ENCODE measurements at regions not wholly inside any gene's neighbourhood (a gene's known extent, or its start where the extent isn't known, plus 50 kb on each side); places are given as distances from the start of the nearest gene placed in this dataset.
"Not testable (repeated sequence)": the region's sequence is repeated elsewhere in the genome, so short reads cannot be mapped to it uniquely, and the experiment has no call there.

DNA sequence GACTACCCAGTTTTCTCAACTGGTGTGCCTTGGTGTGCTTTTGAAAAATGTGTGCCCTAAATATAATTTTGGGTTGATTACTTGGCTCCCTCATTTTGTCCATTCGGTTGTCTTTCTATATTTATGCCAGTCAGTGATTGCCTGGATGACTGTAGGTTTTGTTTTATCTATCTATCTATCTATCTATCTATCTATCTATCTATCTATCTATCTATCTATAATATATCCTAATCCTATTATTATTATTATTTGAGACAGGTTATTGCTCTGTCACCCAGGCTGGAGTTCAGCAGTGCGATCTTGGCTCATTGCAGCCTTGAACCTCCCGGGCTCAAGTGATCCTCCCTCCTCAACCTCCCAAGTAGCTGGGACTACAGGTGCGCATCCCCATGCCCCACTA lies 111.4 kb upstream of the GRK3 start:
- H3K9me3 ChIP-seq (ENCODE audit: low read length): no peaks in the 10 kb centered on the region
- no peaks in the 10 kb centered on the region for H3K9me2 ChIP-seq (replicated peaks; ENCODE audit: low read length)
- H3K4me1 ChIP-seq (ENCODE audit: insufficient read depth, low read length): peaks cover 5% of the 10 kb centered on the region; the same call in 1 of the 2 replicates
- H4K20me1 ChIP-seq (ENCODE audit: low read length): peaks cover 17% of the 10 kb centered on the region; the same call in 1 of the 2 replicates
- DNase-seq: no peak
- peaks cover 5% of the 10 kb centered on the region for H3K36me3 ChIP-seq (ENCODE audit: low read depth, low read length)
- H3K27ac ChIP-seq (ENCODE audit: low read length): no peak overlapping the region
- TF ChIP-seq EZH2 (IDR thresholded peaks at IDR 0.05; ENCODE audit: low read length, unreplicated experiment): no peak
- no peak for TF ChIP-seq CTCF (conservative IDR thresholded peaks at IDR 0.05; ENCODE audit: low read depth, low read length)
- no peak for TF ChIP-seq EZH2phosphoT487 (IDR thresholded peaks at IDR 0.05; ENCODE audit: borderline replicate concordance, low read length)
- peaks cover 71% of the 10 kb centered on the region for H3K79me2 ChIP-seq (ENCODE audit: low read length)
- H3F3A ChIP-seq (ENCODE audit: low read length, unreplicated experiment): no peaks in the 10 kb centered on the region
- H2AFZ ChIP-seq (ENCODE audit: low read length): no peak overlapping the region
- no peak overlapping the region for H3K4me3 ChIP-seq (ENCODE audit: low read length)
- no peak for ATAC-seq
- no peak overlapping the region for H3K9ac ChIP-seq (ENCODE audit: low read length)
- no peaks in the 10 kb centered on the region for H3K27me3 ChIP-seq (ENCODE audit: low read length)
- no TSS peak for BruUV-seq (replicated peaks)
- ChIA-PET POLR2A (ENCODE audit: unreplicated experiment) (no interaction called here), CTCF (no interaction called here)
- no peak overlapping the region for H3K4me2 ChIP-seq (ENCODE audit: low read length)
- intact Hi-C loops (cut with micrococcal nuclease): no loop called here

DNA sequence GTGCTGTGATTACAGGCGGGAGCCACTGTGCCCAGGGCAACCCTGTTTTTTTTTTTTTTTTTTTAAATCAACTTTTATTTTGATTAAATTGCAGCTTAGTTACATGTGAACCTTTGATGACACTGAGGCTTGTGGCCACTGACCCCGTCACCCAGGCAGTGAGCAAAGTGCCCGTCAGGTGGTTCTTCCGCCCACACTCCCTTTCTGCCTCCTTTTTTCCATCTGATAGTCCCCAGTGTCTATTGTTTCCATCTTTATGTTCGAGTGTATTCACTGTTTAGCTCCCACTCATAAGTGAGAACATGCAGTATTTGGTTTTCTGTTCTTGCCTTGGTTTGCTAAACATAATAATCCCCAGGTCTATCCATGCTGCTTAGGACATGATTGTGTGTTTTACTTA lies 110.9 kb upstream of the GRK3 start:
- Histone ChIP-seq H3K4me1 (ENCODE audit: insufficient read depth, low read length) (peaks cover 5% of the 10 kb centered on the region; the same call in 1 of the 2 replicates), H3K9me2 (replicated peaks; ENCODE audit: low read length) (no peaks in the 10 kb centered on the region), H3K4me3 (ENCODE audit: low read length) (no peak overlapping the region), H2AFZ (ENCODE audit: low read length) (no peak overlapping the region), H3K79me2 (ENCODE audit: low read length) (peaks cover 66% of the 10 kb centered on the region), H3K9me3 (ENCODE audit: low read length) (no peaks in the 10 kb centered on the region), H3K4me2 (ENCODE audit: low read length) (no peak overlapping the region), H3K27ac (ENCODE audit: low read length) (no peak overlapping the region), H3K36me3 (ENCODE audit: low read depth, low read length) (peaks cover 5% of the 10 kb centered on the region), H4K20me1 (ENCODE audit: low read length) (peaks cover 17% of the 10 kb centered on the region; the same call in 1 of the 2 replicates), H3K9ac (ENCODE audit: low read length) (no peak overlapping the region), H3K27me3 (ENCODE audit: low read length) (no peaks in the 10 kb centered on the region), H3F3A (ENCODE audit: low read length, unreplicated experiment) (no peaks in the 10 kb centered on the region)
- BruUV-seq (replicated peaks): no TSS peak
- DNase-seq (no peak), ATAC-seq (no peak)
- no peak for TF ChIP-seq CTCF (conservative IDR thresholded peaks at IDR 0.05; ENCODE audit: low read depth, low read length)
- TF ChIP-seq EZH2 (IDR thresholded peaks at IDR 0.05; ENCODE audit: low read length, unreplicated experiment): no peak
- no peak for TF ChIP-seq EZH2phosphoT487 (IDR thresholded peaks at IDR 0.05; ENCODE audit: borderline replicate concordance, low read length)
- POLR2A ChIA-PET (ENCODE audit: unreplicated experiment): no interaction called here
- intact Hi-C loops (cut with micrococcal nuclease): no loop called here
- CTCF ChIA-PET: no interaction called here

DNA sequence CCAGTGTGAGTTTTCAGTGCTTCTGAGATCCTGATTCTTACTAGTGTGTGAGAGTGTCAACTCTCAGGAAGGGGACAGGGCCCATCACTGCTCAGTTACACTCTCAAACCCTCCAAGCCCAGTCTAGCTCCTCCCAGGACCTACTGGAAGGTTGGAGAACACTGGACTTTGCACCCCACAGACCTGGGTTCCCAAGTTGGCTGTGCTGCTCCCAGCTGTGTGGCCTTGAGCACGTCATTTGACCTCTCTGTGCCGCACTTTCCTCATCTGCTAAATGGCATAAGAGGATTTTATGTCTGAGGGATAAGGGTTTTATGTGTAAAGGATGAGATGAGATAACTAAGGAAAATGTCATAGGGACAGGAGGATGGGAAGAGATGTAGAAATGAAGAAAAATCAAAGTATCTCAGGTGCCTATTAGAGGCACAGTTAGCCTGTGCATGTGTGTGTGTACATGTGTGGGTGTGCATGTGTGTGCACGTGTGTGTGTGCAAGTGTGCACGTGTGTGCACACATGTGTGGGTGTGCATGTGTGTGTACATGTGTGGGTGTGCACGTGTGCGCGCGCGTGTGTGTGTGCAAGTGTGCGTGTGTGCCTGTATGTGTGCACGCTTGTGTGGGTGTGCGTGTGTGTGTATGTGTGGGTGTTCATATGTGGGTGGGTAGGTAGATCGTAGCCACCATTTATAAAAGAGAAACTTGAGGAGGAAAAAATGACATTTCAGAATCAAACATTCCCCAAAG lies 108.0 kb upstream of the GRK3 start:
- H3F3A ChIP-seq (ENCODE audit: low read length, unreplicated experiment); DNase-seq; POLR2A ChIA-PET (ENCODE audit: unreplicated experiment); H3K9me3 ChIP-seq (ENCODE audit: low read length); H3K9me2 ChIP-seq (replicated peaks; ENCODE audit: low read length); H3K4me3 ChIP-seq (ENCODE audit: low read length); H4K20me1 ChIP-seq (ENCODE audit: low read length); ATAC-seq; H3K27ac ChIP-seq (ENCODE audit: low read length); H2AFZ ChIP-seq (ENCODE audit: low read length); H3K9ac ChIP-seq (ENCODE audit: low read length); H3K4me1 ChIP-seq (ENCODE audit: insufficient read depth, low read length); H3K27me3 ChIP-seq (ENCODE audit: low read length); H3K36me3 ChIP-seq (ENCODE audit: low read depth, low read length); H3K4me2 ChIP-seq (ENCODE audit: low read length); CTCF ChIA-PET; BruUV-seq (replicated peaks); intact Hi-C loops (cut with micrococcal nuclease): not testable (repeated sequence)
- H3K79me2 ChIP-seq (ENCODE audit: low read length): peaks cover 37% of the 10 kb centered on the region

GRCh38 chr22:25458631-25459030 lies 105.8 kb upstream of the GRK3 start:
- H3K4me2 ChIP-seq (ENCODE audit: low read length); CTCF ChIA-PET; H3K27ac ChIP-seq (ENCODE audit: low read length); H3K4me1 ChIP-seq (ENCODE audit: insufficient read depth, low read length); H3K9me3 ChIP-seq (ENCODE audit: low read length); ATAC-seq; H4K20me1 ChIP-seq (ENCODE audit: low read length); BruUV-seq (replicated peaks); H3K9me2 ChIP-seq (replicated peaks; ENCODE audit: low read length); H3F3A ChIP-seq (ENCODE audit: low read length, unreplicated experiment); POLR2A ChIA-PET (ENCODE audit: unreplicated experiment); H2AFZ ChIP-seq (ENCODE audit: low read length); H3K27me3 ChIP-seq (ENCODE audit: low read length); H3K9ac ChIP-seq (ENCODE audit: low read length); intact Hi-C loops (cut with micrococcal nuclease); H3K36me3 ChIP-seq (ENCODE audit: low read depth, low read length); DNase-seq; H3K4me3 ChIP-seq (ENCODE audit: low read length): not testable (repeated sequence)
- peaks cover 15% of the 10 kb centered on the region for H3K79me2 ChIP-seq (ENCODE audit: low read length)

- BruUV-seq (replicated peaks); H3K9me2 ChIP-seq (replicated peaks; ENCODE audit: low read length); H3K4me1 ChIP-seq (ENCODE audit: insufficient read depth, low read length); H2AFZ ChIP-seq (ENCODE audit: low read length); CTCF ChIA-PET; H3K79me2 ChIP-seq (ENCODE audit: low read length); H3K27me3 ChIP-seq (ENCODE audit: low read length); H3K36me3 ChIP-seq (ENCODE audit: low read depth, low read length); H3K27ac ChIP-seq (ENCODE audit: low read length); POLR2A ChIA-PET (ENCODE audit: unreplicated experiment); H3F3A ChIP-seq (ENCODE audit: low read length, unreplicated experiment); H3K9ac ChIP-seq (ENCODE audit: low read length); H3K9me3 ChIP-seq (ENCODE audit: low read length); H3K4me2 ChIP-seq (ENCODE audit: low read length); H4K20me1 ChIP-seq (ENCODE audit: low read length); ATAC-seq; DNase-seq; H3K4me3 ChIP-seq (ENCODE audit: low read length): not testable (repeated sequence)
- intact Hi-C loops (cut with micrococcal nuclease): loop anchor here (5.0 kb wide), 1 partner anchor 317 kb away; no protein-coding TSS in a partner anchor
Measured at GRCh38 chr22:25460682-25461081, 103.8 kb upstream of the GRK3 start.

All from PC-3 (cell line).